ENCODE measurements at regions not wholly inside any gene's neighbourhood (a gene's known extent, or its start where the extent isn't known, plus 50 kb on each side); places are given as distances from the start of the nearest gene placed in this dataset.
A peak's percentile ranks its signal among the peaks of the same experiment; 100 is the strongest.

- POLR2A ChIA-PET: no interaction called here
- Histone ChIP-seq H3K4me3 (ENCODE audit: low read depth in 2 of 2, low read length in 2 of 2) (no peak overlapping the region), H3K27ac (ENCODE audit: low read length) (no peak overlapping the region), H3K27me3 (ENCODE audit: control insufficient read depth, insufficient read depth, low read length) (no peaks in the 10 kb centered on the region), H3K9me3 (ENCODE audit: control insufficient read depth, insufficient read depth, low read depth, low read length) (no peaks in the 10 kb centered on the region), H3K4me1 (ENCODE audit: control insufficient read depth, insufficient read depth, low read length) (peaks cover 5% of the 10 kb centered on the region; the same call in 1 of the 2 replicates), H3K36me3 (ENCODE audit: control insufficient read depth, insufficient read depth, low read length) (no peaks in the 10 kb centered on the region)
- TF ChIP-seq POLR2AphosphoS5 (IDR thresholded peaks at IDR 0.05; ENCODE audit: low read depth, low read length) (no peak), CTCF (IDR thresholded peaks at IDR 0.05) (no peak), TCF7L2 (IDR thresholded peaks at IDR 0.05; ENCODE audit: low read depth, low read length) (no peak), SIN3A (IDR thresholded peaks at IDR 0.05; ENCODE audit: borderline replicate concordance, insufficient read depth, low read depth, low read length) (no peak)
- TF ChIP-seq, protein P1, sequence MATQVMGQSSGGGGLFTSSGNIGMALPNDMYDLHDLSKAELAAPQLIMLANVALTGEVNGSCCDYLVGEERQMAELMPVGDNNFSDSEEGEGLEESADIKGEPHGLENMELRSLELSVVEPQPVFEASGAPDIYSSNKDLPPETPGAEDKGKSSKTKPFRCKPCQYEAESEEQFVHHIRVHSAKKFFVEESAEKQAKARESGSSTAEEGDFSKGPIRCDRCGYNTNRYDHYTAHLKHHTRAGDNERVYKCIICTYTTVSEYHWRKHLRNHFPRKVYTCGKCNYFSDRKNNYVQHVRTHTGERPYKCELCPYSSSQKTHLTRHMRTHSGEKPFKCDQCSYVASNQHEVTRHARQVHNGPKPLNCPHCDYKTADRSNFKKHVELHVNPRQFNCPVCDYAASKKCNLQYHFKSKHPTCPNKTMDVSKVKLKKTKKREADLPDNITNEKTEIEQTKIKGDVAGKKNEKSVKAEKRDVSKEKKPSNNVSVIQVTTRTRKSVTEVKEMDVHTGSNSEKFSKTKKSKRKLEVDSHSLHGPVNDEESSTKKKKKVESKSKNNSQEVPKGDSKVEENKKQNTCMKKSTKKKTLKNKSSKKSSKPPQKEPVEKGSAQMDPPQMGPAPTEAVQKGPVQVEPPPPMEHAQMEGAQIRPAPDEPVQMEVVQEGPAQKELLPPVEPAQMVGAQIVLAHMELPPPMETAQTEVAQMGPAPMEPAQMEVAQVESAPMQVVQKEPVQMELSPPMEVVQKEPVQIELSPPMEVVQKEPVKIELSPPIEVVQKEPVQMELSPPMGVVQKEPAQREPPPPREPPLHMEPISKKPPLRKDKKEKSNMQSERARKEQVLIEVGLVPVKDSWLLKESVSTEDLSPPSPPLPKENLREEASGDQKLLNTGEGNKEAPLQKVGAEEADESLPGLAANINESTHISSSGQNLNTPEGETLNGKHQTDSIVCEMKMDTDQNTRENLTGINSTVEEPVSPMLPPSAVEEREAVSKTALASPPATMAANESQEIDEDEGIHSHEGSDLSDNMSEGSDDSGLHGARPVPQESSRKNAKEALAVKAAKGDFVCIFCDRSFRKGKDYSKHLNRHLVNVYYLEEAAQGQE (IDR thresholded peaks at IDR 0.05; ENCODE audit: insufficient read depth in 1 of 2, low read depth in 2 of 2, low read length in 1 of 2): no peak
- BruUV-seq (replicated peaks): no TSS peak
- CTCF ChIA-PET: no interaction called here
- DNase-seq (ENCODE audit: low read depth, low spot score) (no peak), ATAC-seq (no peak)
- intact Hi-C loops (cut with micrococcal nuclease; ENCODE audit: unreplicated experiment): loop anchor here (5.0 to 10.0 kb wide), 3 partner anchors 726 to 1264 kb away; no protein-coding TSS in a partner anchor
- in situ Hi-C loops (cut with HindIII; ENCODE audit: low pct_unique_long_range_greater_than_20kb, low sequenced_read_pairs): no loop called here
These were observed 271.1 kb downstream of the CDC5L start for GRCh38 chr6:44658571-44658970.

DNA sequence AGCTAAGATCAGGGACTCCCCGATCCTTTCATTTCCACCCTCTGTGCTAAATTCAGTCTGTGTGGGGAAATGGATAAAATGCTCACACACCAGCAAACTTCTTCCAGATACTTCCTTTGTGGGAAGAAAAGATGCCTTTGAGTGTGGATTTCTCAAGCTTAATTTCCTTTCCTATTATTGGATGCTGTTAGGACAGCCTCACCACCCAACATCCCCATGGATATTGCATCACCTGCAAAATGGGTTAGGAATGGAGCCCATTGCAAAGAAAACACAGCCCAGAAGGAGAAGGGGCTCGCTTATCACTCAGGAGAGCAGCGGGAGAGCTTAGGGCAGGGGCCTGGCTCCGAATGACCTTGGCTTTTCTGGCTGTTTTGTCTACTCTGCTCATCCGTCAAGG lies 272.2 kb downstream of the CDC5L start:
- ATAC-seq: no peak
- H3K9me3 ChIP-seq (ENCODE audit: control insufficient read depth, insufficient read depth, low read depth, low read length): no peaks in the 10 kb centered on the region
- no peaks in the 10 kb centered on the region for H3K27me3 ChIP-seq (ENCODE audit: control insufficient read depth, insufficient read depth, low read length)
- POLR2A ChIA-PET: interaction anchor here (0.5 kb wide), 1 partner anchor 280 kb away, joined by 4 read pairs; no protein-coding TSS in a partner anchor
- H3K4me1 ChIP-seq (ENCODE audit: control insufficient read depth, insufficient read depth, low read length): 0 out of 2 replicates have a peak, but pooled peaks cover 5% of the 10 kb centered on the region
- TF ChIP-seq POLR2AphosphoS5 (IDR thresholded peaks at IDR 0.05; ENCODE audit: low read depth, low read length) (no peak), SIN3A (IDR thresholded peaks at IDR 0.05; ENCODE audit: borderline replicate concordance, insufficient read depth, low read depth, low read length) (no peak), TCF7L2 (IDR thresholded peaks at IDR 0.05; ENCODE audit: low read depth, low read length) (no peak), CTCF (IDR thresholded peaks at IDR 0.05) (no peak)
- TF ChIP-seq, protein P1 (IDR thresholded peaks at IDR 0.05; ENCODE audit: insufficient read depth in 1 of 2, low read depth in 2 of 2, low read length in 1 of 2): no peak
- in situ Hi-C loops (cut with HindIII; ENCODE audit: low pct_unique_long_range_greater_than_20kb, low sequenced_read_pairs) (no loop called here), intact Hi-C loops (cut with micrococcal nuclease; ENCODE audit: unreplicated experiment) (loop anchor here (5.0 to 10.0 kb wide), 3 partner anchors 725 to 1263 kb away; no protein-coding TSS in a partner anchor)
- CTCF ChIA-PET: interaction anchor here (1.7 kb wide), 1 partner anchor 1263 kb away, joined by 8 read pairs; no protein-coding TSS in a partner anchor
- no TSS peak for BruUV-seq (replicated peaks)
- H3K27ac ChIP-seq (ENCODE audit: low read length): peak overlapping the region; percentile 56
- no peak overlapping the region for H3K4me3 ChIP-seq (ENCODE audit: low read depth in 2 of 2, low read length in 2 of 2)
- no peaks in the 10 kb centered on the region for H3K36me3 ChIP-seq (ENCODE audit: control insufficient read depth, insufficient read depth, low read length)
- DNase-seq (ENCODE audit: low read depth, low spot score): no peak
